ENCODE measurements at regions not wholly inside any gene's neighbourhood (a gene's known extent, or its start where the extent isn't known, plus 50 kb on each side); places are given as distances from the start of the nearest gene placed in this dataset.

- no peak for TF ChIP-seq CTCF (conservative IDR thresholded peaks at IDR 0.05; ENCODE audit: low read length)
- no peak for TF ChIP-seq EZH2phosphoT487 (IDR thresholded peaks at IDR 0.05; ENCODE audit: borderline replicate concordance, low read depth, low read length)
Observed at GRCh38 chr2:136444323-136444722, 321.0 kb upstream of the THSD7B start.
